ENCODE measurements at regions not wholly inside any gene's neighbourhood (a gene's known extent, or its start where the extent isn't known, plus 50 kb on each side); places are given as distances from the start of the nearest gene placed in this dataset.
A peak's percentile ranks its signal among the peaks of the same experiment; 100 is the strongest.
"Not testable (repeated sequence)": the region's sequence is repeated elsewhere in the genome, so short reads cannot be mapped to it uniquely, and the experiment has no call there.

DNA sequence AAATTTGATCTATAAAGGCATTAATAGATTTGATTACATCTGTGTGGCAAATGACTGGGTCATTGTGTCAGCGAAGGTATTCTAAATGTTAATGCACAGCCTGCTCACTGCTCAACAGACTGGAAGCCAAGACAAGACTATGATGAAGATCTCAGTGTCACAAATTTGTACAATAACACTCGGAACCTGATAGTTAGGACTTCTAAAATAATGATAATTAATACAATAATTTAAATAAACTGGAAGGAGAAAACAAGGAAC, 217.4 kb downstream of the CENPC start:
- Histone ChIP-seq H3K27ac (no peak overlapping the region), H3F3A (ENCODE audit: insufficient read depth) (no peaks in the 10 kb centered on the region), H3K27me3 (replicated peaks; ENCODE audit: insufficient read depth) (no peaks in the 10 kb centered on the region), H3K4me1 (ENCODE audit: insufficient read depth) (no peaks in the 10 kb centered on the region), H3K79me2 (ENCODE audit: insufficient read depth) (no peaks in the 10 kb centered on the region), H3K9me2 (ENCODE audit: insufficient read depth) (no peaks in the 10 kb centered on the region), H3K9me3 (ENCODE audit: low read depth) (no peaks in the 10 kb centered on the region), H2AFZ (no peak overlapping the region), H3K4me3 (no peak overlapping the region), H3K9ac (no peak overlapping the region), H4K20me1 (ENCODE audit: insufficient read depth) (no peaks in the 10 kb centered on the region), H3K36me3 (ENCODE audit: low read depth) (no peaks in the 10 kb centered on the region), H3K4me2 (ENCODE audit: unreplicated experiment) (no peak overlapping the region)
- DNase-seq = no peak
- WGBS, 2 experiments (ENCODE audit: low coverage in 1 of 2, low lambda C conversion rate in 2 of 2, missing lambda C conversion rate in 2 of 2) = 7 to 10% methylated on average over 2 of the region's 2 CpGs
- TF ChIP-seq EZH2phosphoT487 (IDR thresholded peaks at IDR 0.05; ENCODE audit: insufficient read depth, low read depth) = no peak
- no peak for TF ChIP-seq EZH2 (IDR thresholded peaks at IDR 0.05; ENCODE audit: insufficient read depth, poor library complexity, severe bottlenecking)
- in situ Hi-C loops (cut with MboI) = no loop called here

DNA sequence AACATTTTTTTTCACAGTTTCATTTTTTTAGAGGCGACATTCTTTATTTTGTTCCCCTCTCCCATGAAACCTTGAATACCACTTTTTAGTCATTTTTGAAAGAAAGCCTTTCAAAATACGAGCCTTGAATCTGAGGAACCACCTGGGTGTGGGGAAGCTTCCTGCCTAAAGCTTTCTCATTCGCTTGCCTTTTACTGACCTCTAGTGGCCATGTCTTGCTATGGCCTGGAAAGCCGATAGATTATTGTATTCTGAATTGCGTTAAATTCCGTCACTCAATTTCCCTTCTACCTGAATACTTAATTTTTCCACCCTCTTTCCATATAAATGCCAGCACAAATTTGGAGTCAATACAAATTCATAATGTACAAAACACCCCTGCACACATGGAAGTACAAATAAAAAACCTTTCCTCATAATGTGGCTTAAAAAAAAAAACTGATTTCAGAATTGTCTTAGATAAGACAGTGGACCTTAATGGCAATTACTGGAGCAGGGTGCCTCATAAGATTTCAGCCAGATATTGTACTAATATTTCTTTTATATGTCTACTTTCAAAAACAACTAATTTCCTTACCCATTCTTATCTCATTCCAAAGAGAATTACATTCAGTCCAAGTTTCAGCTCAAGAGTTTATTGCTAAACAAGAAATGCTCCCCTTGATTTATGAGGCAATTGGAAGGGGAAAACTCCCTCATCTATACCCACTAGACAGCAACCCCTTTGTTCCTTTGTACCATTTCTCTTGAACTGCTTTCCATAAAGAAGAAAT, 217.9 kb downstream of the CENPC start:
- Histone ChIP-seq H3K4me1 (ENCODE audit: insufficient read depth) (no peaks in the 10 kb centered on the region), H3K9ac (no peak overlapping the region), H3K4me3 (no peak overlapping the region), H3K9me3 (ENCODE audit: low read depth) (no peaks in the 10 kb centered on the region), H3F3A (ENCODE audit: insufficient read depth) (no peaks in the 10 kb centered on the region), H3K27ac (no peak overlapping the region), H2AFZ (no peak overlapping the region), H3K9me2 (ENCODE audit: insufficient read depth) (no peaks in the 10 kb centered on the region), H4K20me1 (ENCODE audit: insufficient read depth) (no peaks in the 10 kb centered on the region), H3K4me2 (ENCODE audit: unreplicated experiment) (no peak overlapping the region), H3K79me2 (ENCODE audit: insufficient read depth) (no peaks in the 10 kb centered on the region), H3K27me3 (replicated peaks; ENCODE audit: insufficient read depth) (no peaks in the 10 kb centered on the region), H3K36me3 (ENCODE audit: low read depth) (no peaks in the 10 kb centered on the region)
- DNase-seq = peak; percentile 68
- in situ Hi-C loops (cut with MboI) = no loop called here
- TF ChIP-seq EZH2 (IDR thresholded peaks at IDR 0.05; ENCODE audit: insufficient read depth, poor library complexity, severe bottlenecking) = no peak
- no peak for TF ChIP-seq EZH2phosphoT487 (IDR thresholded peaks at IDR 0.05; ENCODE audit: insufficient read depth, low read depth)
- WGBS, 2 experiments (ENCODE audit: low coverage in 1 of 2, low lambda C conversion rate in 2 of 2, missing lambda C conversion rate in 2 of 2) = 6 to 9% methylated on average over 6 of the region's 6 CpGs

DNA sequence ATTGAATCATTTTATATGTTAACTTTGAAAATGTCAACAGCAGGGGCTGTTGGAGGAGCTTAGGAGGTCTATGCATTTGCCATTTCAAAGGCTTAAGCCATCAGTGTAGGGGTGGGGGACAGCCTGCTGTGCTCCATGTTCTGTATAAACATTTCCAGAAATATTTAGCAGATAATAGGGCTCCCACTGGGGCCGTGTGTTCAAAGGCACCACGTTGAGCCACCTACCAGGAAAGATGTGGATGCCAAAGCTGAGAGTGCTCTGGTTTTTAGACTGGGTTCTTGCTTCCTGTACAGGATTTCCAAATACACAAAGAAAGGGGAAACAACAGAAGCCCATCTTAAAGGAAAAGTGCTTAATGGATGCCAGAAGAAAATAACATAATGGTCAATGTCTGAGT, 219.5 kb downstream of the CENPC start:
- H3K4me3 ChIP-seq = no peak overlapping the region
- no peaks in the 10 kb centered on the region for H3K27me3 ChIP-seq (replicated peaks; ENCODE audit: insufficient read depth)
- no peaks in the 10 kb centered on the region for H3K9me3 ChIP-seq (ENCODE audit: low read depth)
- no peak for DNase-seq
- H3K9me2 ChIP-seq (ENCODE audit: insufficient read depth) = no peaks in the 10 kb centered on the region
- no peaks in the 10 kb centered on the region for H3K36me3 ChIP-seq (ENCODE audit: low read depth)
- TF ChIP-seq EZH2phosphoT487 (IDR thresholded peaks at IDR 0.05; ENCODE audit: insufficient read depth, low read depth) (no peak), EZH2 (IDR thresholded peaks at IDR 0.05; ENCODE audit: insufficient read depth, poor library complexity, severe bottlenecking) (no peak)
- no peak overlapping the region for H3K4me2 ChIP-seq (ENCODE audit: unreplicated experiment)
- no peaks in the 10 kb centered on the region for H4K20me1 ChIP-seq (ENCODE audit: insufficient read depth)
- no peak overlapping the region for H3K27ac ChIP-seq
- no peaks in the 10 kb centered on the region for H3K79me2 ChIP-seq (ENCODE audit: insufficient read depth)
- H3K4me1 ChIP-seq (ENCODE audit: insufficient read depth) = no peaks in the 10 kb centered on the region
- H3K9ac ChIP-seq = no peak overlapping the region
- in situ Hi-C loops (cut with MboI) = no loop called here
- H3F3A ChIP-seq (ENCODE audit: insufficient read depth) = no peaks in the 10 kb centered on the region
- WGBS, 2 experiments (ENCODE audit: low coverage in 1 of 2, low lambda C conversion rate in 2 of 2, missing lambda C conversion rate in 2 of 2) = 0% methylated on average over 2 of the region's 2 CpGs
- no peak overlapping the region for H2AFZ ChIP-seq

DNA sequence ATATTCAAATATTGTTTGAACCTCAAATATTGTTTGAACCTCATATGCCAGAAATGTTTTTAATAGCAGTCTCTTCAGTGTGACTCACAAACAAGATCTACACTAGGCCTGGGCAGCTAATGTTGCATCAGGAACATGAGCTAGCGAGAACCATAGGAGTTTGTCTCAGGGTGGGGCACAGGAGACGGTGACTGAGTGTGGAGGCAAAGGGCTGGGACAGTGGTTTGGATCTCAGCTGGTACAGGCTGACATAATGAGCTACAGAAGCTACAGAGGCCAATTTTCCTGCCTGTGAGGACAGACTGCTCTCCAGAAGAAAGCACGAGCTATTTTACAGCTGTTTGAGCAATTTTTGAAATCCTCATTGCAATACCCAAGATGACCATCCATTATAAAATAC, 224.7 kb downstream of the CENPC start:
- H3K27me3 ChIP-seq (replicated peaks; ENCODE audit: insufficient read depth) = no peaks in the 10 kb centered on the region
- H3F3A ChIP-seq (ENCODE audit: insufficient read depth) = no peaks in the 10 kb centered on the region
- H2AFZ ChIP-seq = no peak overlapping the region
- no peaks in the 10 kb centered on the region for H3K9me2 ChIP-seq (ENCODE audit: insufficient read depth)
- H3K79me2 ChIP-seq (ENCODE audit: insufficient read depth) = no peaks in the 10 kb centered on the region
- no peaks in the 10 kb centered on the region for H3K9me3 ChIP-seq (ENCODE audit: low read depth)
- 0 to 5% methylated on average over 3 of the region's 3 CpGs for WGBS, 2 experiments (ENCODE audit: low coverage in 1 of 2, low lambda C conversion rate in 2 of 2, missing lambda C conversion rate in 2 of 2)
- DNase-seq = peak; percentile 34
- no peak for TF ChIP-seq EZH2 (IDR thresholded peaks at IDR 0.05; ENCODE audit: insufficient read depth, poor library complexity, severe bottlenecking)
- TF ChIP-seq EZH2phosphoT487 (IDR thresholded peaks at IDR 0.05; ENCODE audit: insufficient read depth, low read depth) = no peak
- no peak overlapping the region for H3K4me2 ChIP-seq (ENCODE audit: unreplicated experiment)
- no peaks in the 10 kb centered on the region for H3K4me1 ChIP-seq (ENCODE audit: insufficient read depth)
- in situ Hi-C loops (cut with MboI) = no loop called here
- no peaks in the 10 kb centered on the region for H4K20me1 ChIP-seq (ENCODE audit: insufficient read depth)
- no peaks in the 10 kb centered on the region for H3K36me3 ChIP-seq (ENCODE audit: low read depth)
- no peak overlapping the region for H3K4me3 ChIP-seq
- no peak overlapping the region for H3K9ac ChIP-seq
- no peak overlapping the region for H3K27ac ChIP-seq

DNA sequence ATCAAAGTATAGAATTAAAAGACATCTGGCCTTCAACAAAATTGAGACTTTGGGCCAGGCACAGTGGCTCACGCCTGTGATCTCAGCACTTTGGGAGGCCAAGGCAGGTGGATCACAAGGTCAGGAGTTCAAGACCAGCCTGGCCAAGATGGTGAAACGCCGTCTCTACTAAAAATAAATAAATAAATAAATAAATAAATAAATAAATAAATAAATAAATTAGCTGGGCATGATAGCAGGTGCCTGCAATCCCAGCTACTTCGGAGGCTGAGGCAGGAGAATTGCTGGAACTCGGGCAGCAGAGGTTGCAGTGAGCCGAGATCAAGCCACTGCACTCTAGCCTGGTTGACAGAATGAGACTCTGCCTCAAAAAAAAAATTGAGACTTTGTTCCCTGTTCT, 225.7 kb downstream of the CENPC start:
- H3K27me3 ChIP-seq (replicated peaks; ENCODE audit: insufficient read depth); H3K4me2 ChIP-seq (ENCODE audit: unreplicated experiment); H3K4me1 ChIP-seq (ENCODE audit: insufficient read depth); DNase-seq; H3K9me2 ChIP-seq (ENCODE audit: insufficient read depth); H4K20me1 ChIP-seq (ENCODE audit: insufficient read depth); H2AFZ ChIP-seq; H3K36me3 ChIP-seq (ENCODE audit: low read depth); H3F3A ChIP-seq (ENCODE audit: insufficient read depth); H3K9ac ChIP-seq; H3K79me2 ChIP-seq (ENCODE audit: insufficient read depth); H3K4me3 ChIP-seq; H3K27ac ChIP-seq; in situ Hi-C loops (cut with MboI); H3K9me3 ChIP-seq (ENCODE audit: low read depth): not testable (repeated sequence)
- whole genome bisulfite sequencing, 2 experiments (ENCODE audit: low coverage in 1 of 2, low lambda C conversion rate in 2 of 2, missing lambda C conversion rate in 2 of 2) = 27 to 28% methylated on average over 6 of the region's 6 CpGs

DNA sequence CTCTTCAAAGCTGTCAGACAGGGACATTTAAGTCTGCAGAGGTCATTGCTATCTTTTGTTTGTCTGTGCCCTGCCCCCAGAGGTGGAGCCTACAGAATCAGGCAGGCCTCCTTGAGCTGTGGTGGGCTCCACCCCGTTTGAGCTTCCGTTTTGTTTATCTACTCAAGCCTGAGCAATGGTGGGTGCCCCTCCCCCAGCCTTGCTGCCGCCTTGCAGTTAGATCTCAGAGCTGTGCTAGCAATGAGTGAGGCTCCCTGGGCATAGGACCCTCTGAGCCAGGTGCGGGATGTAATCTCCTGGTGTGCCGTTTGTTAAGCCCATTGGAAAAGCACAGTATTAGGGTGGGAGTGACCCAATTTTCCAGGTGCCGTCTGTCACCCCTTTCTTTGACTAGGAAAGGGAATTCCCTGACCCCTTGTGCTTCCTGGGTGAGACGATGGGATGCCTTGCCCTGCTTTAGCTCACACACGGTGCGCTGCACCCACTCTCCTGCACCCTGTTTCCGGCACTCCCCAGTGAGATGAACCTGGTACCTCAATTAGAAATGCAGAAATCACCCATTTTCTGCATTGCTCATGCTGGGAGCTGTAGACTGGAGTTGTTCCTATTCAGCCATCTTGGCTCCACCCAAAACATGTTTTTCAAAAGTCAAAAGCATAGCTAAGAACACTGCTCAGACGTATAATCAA, 244.7 kb downstream of the CENPC start:
- H2AFZ ChIP-seq; H3K4me1 ChIP-seq (ENCODE audit: insufficient read depth); H3K9ac ChIP-seq; H3K79me2 ChIP-seq (ENCODE audit: insufficient read depth); H3K27me3 ChIP-seq (replicated peaks; ENCODE audit: insufficient read depth); H3K9me3 ChIP-seq (ENCODE audit: low read depth); H3K36me3 ChIP-seq (ENCODE audit: low read depth); H4K20me1 ChIP-seq (ENCODE audit: insufficient read depth); H3K9me2 ChIP-seq (ENCODE audit: insufficient read depth); in situ Hi-C loops (cut with MboI); DNase-seq; H3K4me2 ChIP-seq (ENCODE audit: unreplicated experiment); H3F3A ChIP-seq (ENCODE audit: insufficient read depth); H3K27ac ChIP-seq; H3K4me3 ChIP-seq: not testable (repeated sequence)
- WGBS, 2 experiments (ENCODE audit: low coverage in 1 of 2, low lambda C conversion rate in 2 of 2, missing lambda C conversion rate in 2 of 2) = 35 to 38% methylated on average over 11 of the region's 11 CpGs

Measured in GM23248 (cell line).